SU-DHL-6 (cell line): ENCODE measurements at regions not wholly inside any gene's neighbourhood (a gene's known extent, or its start where the extent isn't known, plus 50 kb on each side); places are given as distances from the start of the nearest gene placed in this dataset.

Experiments
- CTCF ChIP-seq: fragments of 200-600 bp; sonication (generic); IDR thresholded peaks from one replicate; pipeline ENCODE4 v1.5.1; 2017; ENCODE audit warnings: antibody characterized with exemption, mild to moderate bottlenecking, low read length, moderate library complexity; ENCODE audit not compliant: insufficient read depth, poor library complexity, severe bottlenecking
- EZH2phosphoT487 ChIP-seq: fragments of 200-600 bp; sonication (generic), shearing (Covaris generic); conservative IDR thresholded peaks from 2 replicates; pipeline ENCODE4 v1.6.1; 2018; ENCODE audit warnings: mild to moderate bottlenecking, antibody characterized with exemption, low read length, moderate library complexity, mixed read lengths

GRCh38 chr11:119552106-119552485 lies 129.1 kb upstream of the THY1 start:
- TF ChIP-seq CTCF: no peak
- no peak for TF ChIP-seq EZH2phosphoT487
